A549 (cell line): ENCODE measurements at regions not wholly inside any gene's neighbourhood (a gene's known extent, or its start where the extent isn't known, plus 50 kb on each side); places are given as distances from the start of the nearest gene placed in this dataset.

Source experiments
- EHMT2 ChIP-seq: fragments of 200-600 bp; sonication (generic); IDR thresholded peaks from 2 replicates; pipeline ENCODE4 v1.6.1; 2016; ENCODE audit warnings: antibody characterized with exemption, low read depth, mild to moderate bottlenecking, moderate library complexity
- EP300 ChIP-seq, 2 experiments: fragments of >200 bp; sonication (Bioruptor Twin); formaldehyde crosslinking; IDR thresholded peaks; 2 replicates in 1 of 2; 3 replicates in 1 of 2; pipeline ENCODE4 v1.6.1; 2016 to 2017
- MAZ ChIP-seq: fragments of 150-350 bp; IDR thresholded peaks from 2 replicates; pipeline ENCODE4 v1.6.1; 2014; ENCODE audit warnings: antibody characterized with exemption, low read depth, low read length, borderline replicate concordance
- POLR2A ChIP-seq: IDR thresholded peaks from 2 replicates; pipeline ENCODE4 v1.6.1; 2012; ENCODE audit warnings: mild to moderate bottlenecking, low read length
- RAD21 ChIP-seq, 2 experiments: fragments of >200 bp in 1 of 2; sonication (Bioruptor Twin) in 1 of 2; formaldehyde crosslinking in 1 of 2; IDR thresholded peaks in 1 of 2; conservative IDR thresholded peaks in 1 of 2; 2 replicates in 1 of 2; 3 replicates in 1 of 2; pipeline ENCODE4 v1.6.1; 2012 to 2018; ENCODE audit warnings: inconsistent platforms in 1 of 2
- RCOR1 ChIP-seq: fragments of 150-350 bp; IDR thresholded peaks from 2 replicates; pipeline ENCODE4 v1.6.1; 2014; ENCODE audit warnings: antibody characterized with exemption, low read length, low read depth
- SMC3 ChIP-seq: fragments of >200 bp; sonication (Bioruptor Twin); formaldehyde crosslinking; IDR thresholded peaks from 3 replicates; pipeline ENCODE4 v1.6.1; 2018; ENCODE audit warnings: inconsistent platforms
- TF ChIP-seq, protein P1 (sequence below): fragments of >200 bp; sonication (Bioruptor Twin); formaldehyde crosslinking; IDR thresholded peaks from 3 replicates; pipeline ENCODE4 v1.5.1; 2016

DNA sequence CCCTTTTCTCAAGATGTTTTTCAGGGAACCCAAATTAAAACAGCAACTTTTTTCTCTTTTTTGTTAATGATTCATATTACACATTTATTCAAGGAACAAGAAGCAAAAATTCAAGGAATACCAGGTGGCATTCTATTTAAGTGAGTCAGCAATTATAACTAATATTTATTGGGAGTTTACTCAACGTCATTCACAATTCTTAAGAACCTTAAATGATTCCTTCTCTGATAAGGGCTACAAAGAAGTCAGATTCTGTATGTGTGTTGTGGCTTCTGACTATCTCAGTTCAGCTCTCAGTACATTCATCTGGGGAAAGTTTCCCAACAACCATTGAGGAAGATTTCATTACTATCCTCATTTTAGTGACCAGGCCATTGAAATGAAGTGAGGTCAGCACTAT, 470.7 kb upstream of the AKR1E2 start:
- TF ChIP-seq RCOR1 (no peak), EP300 (IDR thresholded peaks at IDR 0.05) (no peak), MAZ (no peak), SMC3 (no peak), EHMT2 (no peak), RAD21 (conservative IDR thresholded peaks at IDR 0.05 in 1 of 2, IDR thresholded peaks at IDR 0.05 in 1 of 2) (no peak), POLR2A (no peak)
- TF ChIP-seq, protein P1, sequence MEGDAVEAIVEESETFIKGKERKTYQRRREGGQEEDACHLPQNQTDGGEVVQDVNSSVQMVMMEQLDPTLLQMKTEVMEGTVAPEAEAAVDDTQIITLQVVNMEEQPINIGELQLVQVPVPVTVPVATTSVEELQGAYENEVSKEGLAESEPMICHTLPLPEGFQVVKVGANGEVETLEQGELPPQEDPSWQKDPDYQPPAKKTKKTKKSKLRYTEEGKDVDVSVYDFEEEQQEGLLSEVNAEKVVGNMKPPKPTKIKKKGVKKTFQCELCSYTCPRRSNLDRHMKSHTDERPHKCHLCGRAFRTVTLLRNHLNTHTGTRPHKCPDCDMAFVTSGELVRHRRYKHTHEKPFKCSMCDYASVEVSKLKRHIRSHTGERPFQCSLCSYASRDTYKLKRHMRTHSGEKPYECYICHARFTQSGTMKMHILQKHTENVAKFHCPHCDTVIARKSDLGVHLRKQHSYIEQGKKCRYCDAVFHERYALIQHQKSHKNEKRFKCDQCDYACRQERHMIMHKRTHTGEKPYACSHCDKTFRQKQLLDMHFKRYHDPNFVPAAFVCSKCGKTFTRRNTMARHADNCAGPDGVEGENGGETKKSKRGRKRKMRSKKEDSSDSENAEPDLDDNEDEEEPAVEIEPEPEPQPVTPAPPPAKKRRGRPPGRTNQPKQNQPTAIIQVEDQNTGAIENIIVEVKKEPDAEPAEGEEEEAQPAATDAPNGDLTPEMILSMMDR, result no peak
